ENCODE measurements at regions not wholly inside any gene's neighbourhood (a gene's known extent, or its start where the extent isn't known, plus 50 kb on each side); places are given as distances from the start of the nearest gene placed in this dataset.

DNA sequence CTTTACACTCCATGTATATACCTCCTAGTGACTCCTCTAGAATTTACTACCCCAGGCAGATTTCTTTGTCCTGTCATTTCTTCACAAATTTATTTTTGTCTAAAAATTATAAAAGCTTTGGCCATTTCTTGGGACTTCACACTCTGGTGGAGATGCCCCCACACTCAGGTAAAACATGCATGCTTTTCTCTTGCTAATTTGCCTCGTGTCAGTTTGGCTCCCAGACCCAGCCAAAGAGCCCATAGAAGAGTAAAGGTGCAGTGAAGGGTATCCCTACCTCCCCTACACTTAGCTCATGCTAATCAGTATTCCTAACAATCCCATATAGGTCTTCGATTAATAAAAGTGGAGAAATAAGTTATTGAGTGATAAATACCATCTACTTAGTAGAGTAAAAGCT is 256.5 kb upstream of the KRR1 start:
- peak overlapping the region; percentile 75 to 91 for H3K27ac ChIP-seq
- H3K4me2 ChIP-seq: no peak overlapping the region
- TF ChIP-seq, protein P1, sequence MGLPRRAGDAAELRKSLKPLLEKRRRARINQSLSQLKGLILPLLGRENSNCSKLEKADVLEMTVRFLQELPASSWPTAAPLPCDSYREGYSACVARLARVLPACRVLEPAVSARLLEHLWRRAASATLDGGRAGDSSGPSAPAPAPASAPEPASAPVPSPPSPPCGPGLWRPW (IDR thresholded peaks at IDR 0.05): no peak
- TF ChIP-seq FOSL2 (IDR thresholded peaks at IDR 0.05) (no peak), FOSL2 (CRISPR knock-in tag; IDR thresholded peaks at IDR 0.05) (no peak), RARB (CRISPR knock-in tag; IDR thresholded peaks at IDR 0.05) (no peak), POLR2A (IDR thresholded peaks at IDR 0.05; ENCODE audit: low read length) (no peak), KDM1A (IDR thresholded peaks at IDR 0.05; ENCODE audit: low read depth) (no peak), HOXA7 (CRISPR knock-in tag; IDR thresholded peaks at IDR 0.05) (no peak), TP53 (CRISPR knock-in tag; IDR thresholded peaks at IDR 0.05) (no peak), HDAC2 (IDR thresholded peaks at IDR 0.05) (no peak), CEBPB (IDR thresholded peaks at IDR 0.05) (no peak), CBX8 (IDR thresholded peaks at IDR 0.05) (no peak), RNF2 (IDR thresholded peaks at IDR 0.05; ENCODE audit: borderline replicate concordance, low read depth) (no peak), NPAS2 (CRISPR knock-in tag; IDR thresholded peaks at IDR 0.05; ENCODE audit: borderline replicate concordance) (no peak), SMC3 (IDR thresholded peaks at IDR 0.05) (no peak), MYC (IDR thresholded peaks at IDR 0.05; ENCODE audit: borderline replicate concordance, low read length) (no peak), CHD2 (IDR thresholded peaks at IDR 0.05; ENCODE audit: low read length, partially characterized antibody) (no peak), CHD4 (IDR thresholded peaks at IDR 0.05; ENCODE audit: borderline replicate concordance) (no peak)
- TF ChIP-seq, protein P2, sequence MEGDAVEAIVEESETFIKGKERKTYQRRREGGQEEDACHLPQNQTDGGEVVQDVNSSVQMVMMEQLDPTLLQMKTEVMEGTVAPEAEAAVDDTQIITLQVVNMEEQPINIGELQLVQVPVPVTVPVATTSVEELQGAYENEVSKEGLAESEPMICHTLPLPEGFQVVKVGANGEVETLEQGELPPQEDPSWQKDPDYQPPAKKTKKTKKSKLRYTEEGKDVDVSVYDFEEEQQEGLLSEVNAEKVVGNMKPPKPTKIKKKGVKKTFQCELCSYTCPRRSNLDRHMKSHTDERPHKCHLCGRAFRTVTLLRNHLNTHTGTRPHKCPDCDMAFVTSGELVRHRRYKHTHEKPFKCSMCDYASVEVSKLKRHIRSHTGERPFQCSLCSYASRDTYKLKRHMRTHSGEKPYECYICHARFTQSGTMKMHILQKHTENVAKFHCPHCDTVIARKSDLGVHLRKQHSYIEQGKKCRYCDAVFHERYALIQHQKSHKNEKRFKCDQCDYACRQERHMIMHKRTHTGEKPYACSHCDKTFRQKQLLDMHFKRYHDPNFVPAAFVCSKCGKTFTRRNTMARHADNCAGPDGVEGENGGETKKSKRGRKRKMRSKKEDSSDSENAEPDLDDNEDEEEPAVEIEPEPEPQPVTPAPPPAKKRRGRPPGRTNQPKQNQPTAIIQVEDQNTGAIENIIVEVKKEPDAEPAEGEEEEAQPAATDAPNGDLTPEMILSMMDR (IDR thresholded peaks at IDR 0.05): no peak
- TF ChIP-seq, protein P3, sequence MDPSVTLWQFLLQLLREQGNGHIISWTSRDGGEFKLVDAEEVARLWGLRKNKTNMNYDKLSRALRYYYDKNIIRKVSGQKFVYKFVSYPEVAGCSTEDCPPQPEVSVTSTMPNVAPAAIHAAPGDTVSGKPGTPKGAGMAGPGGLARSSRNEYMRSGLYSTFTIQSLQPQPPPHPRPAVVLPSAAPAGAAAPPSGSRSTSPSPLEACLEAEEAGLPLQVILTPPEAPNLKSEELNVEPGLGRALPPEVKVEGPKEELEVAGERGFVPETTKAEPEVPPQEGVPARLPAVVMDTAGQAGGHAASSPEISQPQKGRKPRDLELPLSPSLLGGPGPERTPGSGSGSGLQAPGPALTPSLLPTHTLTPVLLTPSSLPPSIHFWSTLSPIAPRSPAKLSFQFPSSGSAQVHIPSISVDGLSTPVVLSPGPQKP (IDR thresholded peaks at IDR 0.05; ENCODE audit: low read depth, low read length): no peak

DNA sequence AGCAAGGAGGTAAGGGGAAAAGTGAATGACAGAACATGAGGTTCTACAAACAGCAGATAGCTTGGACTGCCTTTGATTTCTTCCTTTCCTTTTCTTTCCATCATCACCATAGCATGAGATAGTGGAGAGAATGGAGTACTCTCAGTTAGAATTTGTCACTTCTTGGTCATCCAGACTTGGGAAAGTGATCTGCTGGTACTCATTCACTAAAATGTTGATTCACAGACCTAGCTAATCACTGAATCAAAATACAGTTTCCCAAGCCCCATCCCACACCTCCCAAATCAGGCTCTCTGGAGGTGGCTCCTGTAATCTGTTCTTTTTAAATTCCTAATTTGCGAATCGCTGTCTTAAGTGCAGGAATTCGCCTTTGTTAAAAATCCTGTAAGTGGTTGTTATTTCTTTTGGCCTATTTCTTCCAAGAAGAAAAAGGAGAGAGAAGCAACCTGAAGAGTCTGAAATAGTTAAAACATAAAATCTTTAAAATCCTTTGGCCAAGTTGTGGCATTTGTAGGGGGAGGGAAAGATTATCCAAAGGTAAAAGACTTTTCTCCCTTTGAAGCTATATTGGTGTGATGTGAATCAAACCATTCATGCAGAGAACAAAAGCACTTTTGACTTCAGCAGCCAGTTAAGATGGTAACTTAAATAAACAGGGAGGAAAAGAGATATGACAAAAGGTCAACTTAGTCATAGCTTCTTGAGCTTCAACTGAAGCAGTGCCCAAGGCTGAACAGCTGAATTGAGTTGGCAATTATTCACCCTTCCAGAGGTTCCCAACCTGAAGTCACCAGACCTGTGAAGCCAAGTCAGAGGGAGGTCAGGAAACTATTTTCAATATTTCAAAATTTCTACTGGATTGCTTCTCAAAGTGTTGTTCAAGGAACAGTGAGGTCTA is 255.1 kb upstream of the KRR1 start:
- peak overlapping the region; percentile 75 to 91 for H3K27ac ChIP-seq
- no peak overlapping the region for H3K4me3 ChIP-seq
- FAIRE-seq (peak; percentile 99), DNase-seq (ENCODE audit: low read depth in 1 of 2, low spot score in 1 of 2) (peak; percentile 75 to 92), ATAC-seq (peak; percentile 93 to 96)
- H3K4me2 ChIP-seq: peak overlapping the region; percentile 63
- H3K9me3 ChIP-seq: no peaks in the 10 kb centered on the region
- 57% methylated on average over 3 of the region's 3 CpGs for WGBS (ENCODE audit: missing lambda C conversion rate)
- ChIA-PET POLR2A (interaction anchor here (0.7 to 2.7 kb wide), 8 partner anchors 75 to 265 kb away, joined by 3 to 12 read pairs (median 4); partner anchors contain the start of gene PHLDA1), CTCF (interaction anchor here (0.9 to 1.9 kb wide), 7 partner anchors 10 to 206 kb away, joined by 3 to 5 read pairs (median 3); no protein-coding TSS in a partner anchor)
- H3K4me1 ChIP-seq: peaks cover 41% of the 10 kb centered on the region
- TF ChIP-seq HOXB13 (CRISPR knock-in tag; IDR thresholded peaks at IDR 0.05; ENCODE audit: low read depth) (peak; percentile 33; the same call in 1 of the 2 replicates), NFE2L2 (conservative IDR thresholded peaks at IDR 0.05; ENCODE audit: low read length) (no peak), HOXA7 (CRISPR knock-in tag; IDR thresholded peaks at IDR 0.05) (no peak), JUNB (IDR thresholded peaks at IDR 0.05) (peak; percentile 98), TP53 (CRISPR knock-in tag; IDR thresholded peaks at IDR 0.05) (no peak), POLR2A (IDR thresholded peaks at IDR 0.05; ENCODE audit: low read length) (no peak), ZSCAN20 (CRISPR knock-in tag; IDR thresholded peaks at IDR 0.05) (peak; percentile 64; the same call in 1 of the 2 replicates), RFX5 (IDR thresholded peaks at IDR 0.05) (no peak), GATA3 (IDR thresholded peaks at IDR 0.05; ENCODE audit: borderline replicate concordance) (peak; percentile 96), TFCP2L1 (CRISPR knock-in tag; IDR thresholded peaks at IDR 0.05) (no peak), EP300 (IDR thresholded peaks at IDR 0.05) (peak; percentile 94 to 98)
- TF ChIP-seq, protein P1 (IDR thresholded peaks at IDR 0.05): 0 out of 2 replicates have a peak, but pooled peaks have one; percentile 43
- TF ChIP-seq, protein P4, sequence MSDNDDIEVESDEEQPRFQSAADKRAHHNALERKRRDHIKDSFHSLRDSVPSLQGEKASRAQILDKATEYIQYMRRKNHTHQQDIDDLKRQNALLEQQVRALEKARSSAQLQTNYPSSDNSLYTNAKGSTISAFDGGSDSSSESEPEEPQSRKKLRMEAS (IDR thresholded peaks at IDR 0.05): peak; percentile 67
- TF ChIP-seq, protein P5, sequence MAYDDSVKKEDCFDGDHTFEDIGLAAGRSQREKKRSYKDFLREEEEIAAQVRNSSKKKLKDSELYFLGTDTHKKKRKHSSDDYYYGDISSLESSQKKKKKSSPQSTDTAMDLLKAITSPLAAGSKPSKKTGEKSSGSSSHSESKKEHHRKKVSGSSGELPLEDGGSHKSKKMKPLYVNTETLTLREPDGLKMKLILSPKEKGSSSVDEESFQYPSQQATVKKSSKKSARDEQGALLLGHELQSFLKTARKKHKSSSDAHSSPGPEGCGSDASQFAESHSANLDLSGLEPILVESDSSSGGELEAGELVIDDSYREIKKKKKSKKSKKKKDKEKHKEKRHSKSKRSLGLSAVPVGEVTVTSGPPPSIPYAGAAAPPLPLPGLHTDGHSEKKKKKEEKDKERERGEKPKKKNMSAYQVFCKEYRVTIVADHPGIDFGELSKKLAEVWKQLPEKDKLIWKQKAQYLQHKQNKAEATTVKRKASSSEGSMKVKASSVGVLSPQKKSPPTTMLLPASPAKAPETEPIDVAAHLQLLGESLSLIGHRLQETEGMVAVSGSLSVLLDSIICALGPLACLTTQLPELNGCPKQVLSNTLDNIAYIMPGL (CRISPR knock-in tag; IDR thresholded peaks at IDR 0.05; ENCODE audit: borderline replicate concordance): no peak
- TF ChIP-seq, protein P6, sequence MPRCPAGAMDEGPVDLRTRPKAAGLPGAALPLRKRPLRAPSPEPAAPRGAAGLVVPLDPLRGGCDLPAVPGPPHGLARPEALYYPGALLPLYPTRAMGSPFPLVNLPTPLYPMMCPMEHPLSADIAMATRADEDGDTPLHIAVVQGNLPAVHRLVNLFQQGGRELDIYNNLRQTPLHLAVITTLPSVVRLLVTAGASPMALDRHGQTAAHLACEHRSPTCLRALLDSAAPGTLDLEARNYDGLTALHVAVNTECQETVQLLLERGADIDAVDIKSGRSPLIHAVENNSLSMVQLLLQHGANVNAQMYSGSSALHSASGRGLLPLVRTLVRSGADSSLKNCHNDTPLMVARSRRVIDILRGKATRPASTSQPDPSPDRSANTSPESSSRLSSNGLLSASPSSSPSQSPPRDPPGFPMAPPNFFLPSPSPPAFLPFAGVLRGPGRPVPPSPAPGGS (IDR thresholded peaks at IDR 0.05): peak; percentile 97; the same call in 2 of the 3 replicates

More for the DNA sequence above, 256.5 kb upstream of the KRR1 start:
- ATAC-seq: no peak
- POLR2A ChIA-PET: interaction anchor here (2.7 kb wide), 1 partner anchor 263 kb away, joined by 12 read pairs; the partner anchor contains the start of gene PHLDA1
- peaks cover 41% of the 10 kb centered on the region for H3K4me1 ChIP-seq
- no peak for FAIRE-seq
- CTCF ChIA-PET: interaction anchor here (0.7 to 1.2 kb wide), 3 partner anchors 60 to 241 kb away, joined by 3 read pairs; no protein-coding TSS in a partner anchor
- H3K9me3 ChIP-seq: no peaks in the 10 kb centered on the region
- 92% methylated on average over 2 of the region's 2 CpGs for WGBS (ENCODE audit: missing lambda C conversion rate)
- DNase-seq (ENCODE audit: low read depth in 1 of 2, low spot score in 1 of 2): no peak
- H3K4me3 ChIP-seq: no peak overlapping the region
